ENCODE measurements at regions not wholly inside any gene's neighbourhood (a gene's known extent, or its start where the extent isn't known, plus 50 kb on each side); places are given as distances from the start of the nearest gene placed in this dataset.
"Not testable (repeated sequence)": the region's sequence is repeated elsewhere in the genome, so short reads cannot be mapped to it uniquely, and the experiment has no call there.

DNA sequence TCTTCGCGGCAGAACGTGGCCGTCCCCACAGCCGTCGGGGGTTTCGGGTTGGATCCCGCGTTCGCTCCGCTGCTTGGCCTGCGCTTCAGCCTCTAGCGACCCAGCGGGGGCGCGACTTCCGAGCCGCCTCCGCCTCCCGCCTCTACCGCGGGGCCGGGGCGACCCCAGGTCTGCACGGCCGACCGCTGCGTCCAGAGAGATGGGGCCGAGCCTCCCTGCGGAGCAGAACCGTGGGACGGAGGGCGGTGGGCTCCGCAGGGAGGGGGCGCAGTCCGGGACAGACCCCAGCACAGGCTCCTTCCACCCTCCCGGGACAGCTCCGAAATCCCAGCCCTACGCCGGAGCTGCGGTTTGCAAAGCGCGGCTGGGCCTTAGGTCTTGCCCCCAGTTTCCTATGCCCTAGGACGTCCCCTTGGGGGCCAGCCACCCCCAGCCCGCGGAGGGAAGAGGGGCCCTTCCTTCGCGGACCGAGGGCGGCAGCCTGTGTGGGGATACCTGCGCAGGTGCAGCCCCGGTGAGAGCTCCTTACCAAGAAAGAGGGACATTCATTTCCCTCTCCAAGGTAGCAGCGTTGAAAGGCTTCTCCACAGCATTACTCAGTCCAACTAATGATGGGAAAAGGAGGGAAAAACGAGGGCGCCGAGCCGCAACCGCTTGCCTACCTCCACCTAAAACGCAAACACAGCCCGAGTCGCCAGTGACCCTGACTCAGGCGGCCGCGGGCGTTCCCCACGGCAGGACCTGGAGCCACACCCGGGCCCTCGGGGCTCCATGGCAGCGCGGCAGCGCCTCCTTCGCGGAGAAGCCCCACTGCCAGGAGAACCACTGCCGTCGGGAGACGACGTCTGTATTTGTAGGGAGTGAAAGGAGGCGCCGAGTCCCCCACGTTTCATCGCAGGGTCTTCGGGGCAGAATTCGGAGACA is 115.7 kb downstream of the BMS1 start (continued):
- TF ChIP-seq, protein P1, sequence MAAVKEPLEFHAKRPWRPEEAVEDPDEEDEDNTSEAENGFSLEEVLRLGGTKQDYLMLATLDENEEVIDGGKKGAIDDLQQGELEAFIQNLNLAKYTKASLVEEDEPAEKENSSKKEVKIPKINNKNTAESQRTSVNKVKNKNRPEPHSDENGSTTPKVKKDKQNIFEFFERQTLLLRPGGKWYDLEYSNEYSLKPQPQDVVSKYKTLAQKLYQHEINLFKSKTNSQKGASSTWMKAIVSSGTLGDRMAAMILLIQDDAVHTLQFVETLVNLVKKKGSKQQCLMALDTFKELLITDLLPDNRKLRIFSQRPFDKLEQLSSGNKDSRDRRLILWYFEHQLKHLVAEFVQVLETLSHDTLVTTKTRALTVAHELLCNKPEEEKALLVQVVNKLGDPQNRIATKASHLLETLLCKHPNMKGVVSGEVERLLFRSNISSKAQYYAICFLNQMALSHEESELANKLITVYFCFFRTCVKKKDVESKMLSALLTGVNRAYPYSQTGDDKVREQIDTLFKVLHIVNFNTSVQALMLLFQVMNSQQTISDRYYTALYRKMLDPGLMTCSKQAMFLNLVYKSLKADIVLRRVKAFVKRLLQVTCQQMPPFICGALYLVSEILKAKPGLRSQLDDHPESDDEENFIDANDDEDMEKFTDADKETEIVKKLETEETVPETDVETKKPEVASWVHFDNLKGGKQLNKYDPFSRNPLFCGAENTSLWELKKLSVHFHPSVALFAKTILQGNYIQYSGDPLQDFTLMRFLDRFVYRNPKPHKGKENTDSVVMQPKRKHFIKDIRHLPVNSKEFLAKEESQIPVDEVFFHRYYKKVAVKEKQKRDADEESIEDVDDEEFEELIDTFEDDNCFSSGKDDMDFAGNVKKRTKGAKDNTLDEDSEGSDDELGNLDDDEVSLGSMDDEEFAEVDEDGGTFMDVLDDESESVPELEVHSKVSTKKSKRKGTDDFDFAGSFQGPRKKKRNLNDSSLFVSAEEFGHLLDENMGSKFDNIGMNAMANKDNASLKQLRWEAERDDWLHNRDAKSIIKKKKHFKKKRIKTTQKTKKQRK (IDR thresholded peaks at IDR 0.05; ENCODE audit: low read depth, low read length) = no peak
- TF ChIP-seq SPI1 (IDR thresholded peaks at IDR 0.05; ENCODE audit: borderline replicate concordance, insufficient read depth, low read depth, low read length) (no peak), MXI1 (IDR thresholded peaks at IDR 0.05; ENCODE audit: low read depth, low read length) (no peak)

DNA sequence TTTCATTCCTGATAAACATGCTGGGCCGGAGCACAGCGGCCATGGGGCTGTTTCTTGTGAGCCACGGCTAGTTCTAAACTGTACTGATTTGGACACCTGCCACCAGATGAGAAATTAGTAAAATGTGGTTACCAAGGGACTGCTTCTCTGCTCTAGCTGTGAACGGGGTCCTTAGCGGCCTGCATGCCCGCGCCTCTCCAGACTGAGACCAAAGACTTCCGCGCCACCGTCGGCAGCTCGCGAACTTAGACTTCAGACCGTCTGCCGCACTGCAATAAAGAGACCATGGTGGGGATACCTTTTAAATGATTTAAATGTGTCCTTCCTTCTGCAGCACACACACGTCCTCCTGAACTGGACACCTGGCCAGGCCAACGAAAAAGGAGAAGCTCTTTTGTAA is 116.4 kb downstream of the BMS1 start:
- ChIA-PET CTCF (no interaction called here), POLR2A (no interaction called here), SMC1A (ENCODE audit: uncharacterized antibody, unreplicated experiment) (no interaction called here), RAD21 (ENCODE audit: unreplicated experiment) (no interaction called here)
- Histone ChIP-seq H3K9ac (ENCODE audit: control insufficient read depth, insufficient read depth, low read length) (no peak overlapping the region), H3K4me3 (no peak overlapping the region), H2AFZ (ENCODE audit: control insufficient read depth, low read depth, low read length) (no peak overlapping the region), H3K4me2 (ENCODE audit: control insufficient read depth, insufficient read depth) (no peak overlapping the region), H3K27me3 (replicated peaks in 1 of 2; ENCODE audit: control insufficient read depth in 2 of 2, insufficient read depth in 2 of 2, low read length in 1 of 2) (no peaks in the 10 kb centered on the region), H3K27ac (ENCODE audit: control insufficient read depth, insufficient read depth) (no peak overlapping the region), H4K20me1 (ENCODE audit: control insufficient read depth, insufficient read depth) (no peaks in the 10 kb centered on the region), H3K4me1 (ENCODE audit: control insufficient read depth, insufficient read depth, low read length) (no peaks in the 10 kb centered on the region), H3K79me2 (ENCODE audit: control insufficient read depth, insufficient read depth, low read length) (no peaks in the 10 kb centered on the region), H3K9me3 (replicated peaks; ENCODE audit: control insufficient read depth, insufficient read depth, low read length) (no peaks in the 10 kb centered on the region; the same call in 1 of the 3 replicates), H3K36me3 (ENCODE audit: control insufficient read depth in 2 of 2, insufficient read depth in 2 of 2, low read length in 1 of 2) (no peaks in the 10 kb centered on the region)
- intact Hi-C loops (cut with micrococcal nuclease; ENCODE audit: unreplicated experiment) = no loop called here
- BruUV-seq (replicated peaks) = no TSS peak
- in situ Hi-C loops (cut with MboI) = no loop called here
- no peak for FAIRE-seq
- no peak for DNase-seq (ENCODE audit: low read depth, low spot score)
- 76% methylated on average over 17 of the region's 17 CpGs for WGBS (ENCODE audit: insufficient coverage, insufficient replicate concordance, low lambda C conversion rate, missing lambda C conversion rate)
- ATAC-seq = no peak
- no peak for TF ChIP-seq JUNB (IDR thresholded peaks at IDR 0.05)

DNA sequence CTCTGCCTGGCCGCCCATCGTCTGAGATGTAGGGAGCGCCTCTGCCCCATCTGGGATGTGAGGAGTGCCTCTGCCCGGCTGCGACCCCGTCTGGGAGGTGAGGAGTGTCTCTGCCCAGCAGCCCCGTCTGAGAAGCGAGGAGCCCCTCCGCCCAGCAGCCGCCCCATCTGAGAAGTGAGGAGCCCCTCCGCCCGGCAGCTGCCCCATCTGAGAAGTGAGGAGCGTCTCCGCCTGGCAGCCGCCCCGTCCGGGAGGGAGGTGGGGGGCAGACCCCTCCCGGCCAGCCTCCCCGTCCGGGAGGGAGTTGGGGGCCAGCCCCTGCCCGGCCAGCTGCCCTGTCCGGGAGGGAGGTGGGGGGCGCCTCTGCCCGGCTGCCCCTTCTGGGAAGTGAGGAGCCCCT is 117.8 kb downstream of the BMS1 start:
- RAD21 ChIA-PET (ENCODE audit: unreplicated experiment); H3K27ac ChIP-seq (ENCODE audit: control insufficient read depth, insufficient read depth); H3K27me3 ChIP-seq (replicated peaks in 1 of 2; ENCODE audit: control insufficient read depth in 2 of 2, insufficient read depth in 2 of 2, low read length in 1 of 2); H3K36me3 ChIP-seq (ENCODE audit: control insufficient read depth in 2 of 2, insufficient read depth in 2 of 2, low read length in 1 of 2); H3K9ac ChIP-seq (ENCODE audit: control insufficient read depth, insufficient read depth, low read length); H2AFZ ChIP-seq (ENCODE audit: control insufficient read depth, low read depth, low read length); H3K4me1 ChIP-seq (ENCODE audit: control insufficient read depth, insufficient read depth, low read length); in situ Hi-C loops (cut with MboI); H4K20me1 ChIP-seq (ENCODE audit: control insufficient read depth, insufficient read depth); POLR2A ChIA-PET; BruUV-seq (replicated peaks); H3K79me2 ChIP-seq (ENCODE audit: control insufficient read depth, insufficient read depth, low read length); H3K9me3 ChIP-seq (replicated peaks; ENCODE audit: control insufficient read depth, insufficient read depth, low read length); SMC1A ChIA-PET (ENCODE audit: uncharacterized antibody, unreplicated experiment); intact Hi-C loops (cut with micrococcal nuclease; ENCODE audit: unreplicated experiment); ATAC-seq; FAIRE-seq; DNase-seq (ENCODE audit: low read depth, low spot score); H3K4me2 ChIP-seq (ENCODE audit: control insufficient read depth, insufficient read depth); H3K4me3 ChIP-seq; CTCF ChIA-PET: not testable (repeated sequence)
- WGBS (ENCODE audit: insufficient coverage, insufficient replicate concordance, low lambda C conversion rate, missing lambda C conversion rate) = 66% methylated on average over 12 of the region's 24 CpGs

Data from GM12878 (cell line).